SK-N-SH treated with all-trans-retinoic acid at 6 μM for 48 hours (cell line): ENCODE measurements at regions not wholly inside any gene's neighbourhood (a gene's known extent, or its start where the extent isn't known, plus 50 kb on each side); places are given as distances from the start of the nearest gene placed in this dataset.

Experiments
- ATAC-seq: fragments of 200-7000 bp; cut with Tn5 transposase; 3 replicates; pipeline ENCODE4 v1.9.1; 2020; ENCODE audit warnings: mild to moderate bottlenecking, moderate library complexity
- ARNTL ChIP-seq: fragments of 450-650 bp; formaldehyde crosslinking; IDR thresholded peaks from 2 replicates; pipeline ENCODE4 v1.5.0; 2020; ENCODE audit warnings: low read depth, mild to moderate bottlenecking, moderate library complexity, borderline replicate concordance
- BACH2 ChIP-seq: fragments of 250-450 bp; sonication (Bioruptor Pico); IDR thresholded peaks from 2 replicates; pipeline ENCODE4 v1.9.0; 2021; ENCODE audit warnings: mild to moderate bottlenecking, borderline replicate concordance
- ESRRG ChIP-seq: fragments of 250-450 bp; sonication (Bioruptor Pico); IDR thresholded peaks from 2 replicates; pipeline ENCODE4 v1.6.1; 2021; ENCODE audit warnings: mild to moderate bottlenecking
- GLIS3 ChIP-seq: fragments of 250-450 bp; sonication (Bioruptor Pico); IDR thresholded peaks from 2 replicates; pipeline ENCODE4 v1.5.0; 2020; ENCODE audit warnings: mild to moderate bottlenecking, moderate library complexity
- ISL1 ChIP-seq: fragments of 250-450 bp; sonication (Bioruptor Pico); IDR thresholded peaks from 2 replicates; pipeline ENCODE4 v2.1.2; 2022; ENCODE audit warnings: mild to moderate bottlenecking, moderate library complexity
- OSR1 ChIP-seq: fragments of 250-450 bp; sonication (Bioruptor Pico); IDR thresholded peaks from 2 replicates; pipeline ENCODE4 v1.8.0; 2022; ENCODE audit warnings: moderate library complexity, mild to moderate bottlenecking, inconsistent platforms
- PPARA ChIP-seq: fragments of 250-450 bp; sonication (Bioruptor Pico); IDR thresholded peaks from 2 replicates; pipeline ENCODE4 v1.5.0; 2020; ENCODE audit warnings: mild to moderate bottlenecking, borderline replicate concordance
- RARB ChIP-seq: fragments of 250-450 bp; sonication (Bioruptor Pico); IDR thresholded peaks from 2 replicates; pipeline ENCODE4 v1.8.0; 2021; ENCODE audit warnings: mild to moderate bottlenecking, moderate library complexity
- SNAI2 ChIP-seq: fragments of 250-450 bp; sonication (Bioruptor Pico); IDR thresholded peaks from 2 replicates; pipeline ENCODE4 v1.5.0; 2020; ENCODE audit warnings: mild to moderate bottlenecking, moderate library complexity
- TCF4 ChIP-seq: fragments of 250-450 bp; sonication (Bioruptor Pico); IDR thresholded peaks from 2 replicates; pipeline ENCODE4 v1.8.0; 2021; ENCODE audit warnings: mild to moderate bottlenecking, moderate library complexity, borderline replicate concordance
- ZC3H10 ChIP-seq: fragments of 250-450 bp; sonication (Bioruptor Pico); IDR thresholded peaks from 2 replicates; pipeline ENCODE4 v1.5.1; 2021; ENCODE audit warnings: mild to moderate bottlenecking, moderate library complexity
- ZFP3 ChIP-seq: fragments of 250-450 bp; sonication (Bioruptor Pico); IDR thresholded peaks from 2 replicates; pipeline ENCODE4 v1.5.0; 2020; ENCODE audit warnings: mild to moderate bottlenecking, moderate library complexity
- ZFP30 ChIP-seq: fragments of 450-650 bp; formaldehyde crosslinking; IDR thresholded peaks from 2 replicates; pipeline ENCODE4 v1.5.0; 2022; ENCODE audit warnings: mild to moderate bottlenecking, moderate library complexity
- ZNF70 ChIP-seq: fragments of 450-650 bp; formaldehyde crosslinking; IDR thresholded peaks from 2 replicates; pipeline ENCODE4 v1.5.0; 2020; ENCODE audit warnings: mild to moderate bottlenecking, moderate library complexity
- ZNF8 ChIP-seq: fragments of 450-650 bp; formaldehyde crosslinking; IDR thresholded peaks from 2 replicates; pipeline ENCODE4 v1.5.0; 2020; ENCODE audit warnings: mild to moderate bottlenecking, moderate library complexity
- TF ChIP-seq, protein P1 (sequence below): fragments of 250-450 bp; sonication (Bioruptor Pico); IDR thresholded peaks from 2 replicates; pipeline ENCODE4 v1.5.1; 2021; ENCODE audit warnings: mild to moderate bottlenecking, moderate library complexity
- TF ChIP-seq, protein P2 (sequence below): fragments of 250-450 bp; sonication (Bioruptor Pico); IDR thresholded peaks from 2 replicates; pipeline ENCODE4 v1.5.1; 2020; ENCODE audit warnings: low read depth, mild to moderate bottlenecking, moderate library complexity
- TF ChIP-seq, protein P3 (sequence below): fragments of 250-450 bp; sonication (Bioruptor Pico); IDR thresholded peaks from 2 replicates; pipeline ENCODE4 v1.8.0; 2021; ENCODE audit warnings: low read depth, mild to moderate bottlenecking, moderate library complexity, borderline replicate concordance
- TF ChIP-seq, protein P4 (sequence below): fragments of 250-450 bp; sonication (Bioruptor Pico); IDR thresholded peaks from 2 replicates; pipeline ENCODE4 v1.8.0; 2020; ENCODE audit warnings: mild to moderate bottlenecking, moderate library complexity, borderline replicate concordance
- TF ChIP-seq, protein P5 (sequence below): fragments of 250-450 bp; sonication (Bioruptor Pico); IDR thresholded peaks from 2 replicates; pipeline ENCODE4 v1.5.0; 2020; ENCODE audit warnings: mild to moderate bottlenecking, moderate library complexity

DNA sequence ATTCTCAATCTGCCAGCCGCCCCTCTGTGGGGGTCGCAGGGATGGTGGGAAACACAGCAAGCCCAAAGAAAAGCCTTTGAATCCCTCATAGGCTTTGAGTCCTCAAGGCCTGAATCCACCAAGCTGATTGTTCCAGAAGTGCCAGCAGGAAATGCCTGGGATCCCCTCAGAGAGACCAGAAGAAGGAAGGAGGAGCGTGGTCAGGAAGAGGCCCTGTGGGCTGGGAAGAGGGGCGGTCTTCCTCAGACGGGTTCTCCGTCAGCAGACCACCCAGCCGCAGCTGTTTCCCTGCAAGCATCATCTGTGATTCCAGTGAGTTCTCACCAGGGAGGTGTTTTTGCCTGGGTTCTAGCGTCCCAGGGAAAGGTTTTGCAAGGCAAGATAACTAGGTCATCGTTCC lies 190.0 kb upstream of the KLF6 start:
- no peak for ATAC-seq
- no peak for TF ChIP-seq ZFP30 (CRISPR knock-in tag)
- TF ChIP-seq, protein P1, sequence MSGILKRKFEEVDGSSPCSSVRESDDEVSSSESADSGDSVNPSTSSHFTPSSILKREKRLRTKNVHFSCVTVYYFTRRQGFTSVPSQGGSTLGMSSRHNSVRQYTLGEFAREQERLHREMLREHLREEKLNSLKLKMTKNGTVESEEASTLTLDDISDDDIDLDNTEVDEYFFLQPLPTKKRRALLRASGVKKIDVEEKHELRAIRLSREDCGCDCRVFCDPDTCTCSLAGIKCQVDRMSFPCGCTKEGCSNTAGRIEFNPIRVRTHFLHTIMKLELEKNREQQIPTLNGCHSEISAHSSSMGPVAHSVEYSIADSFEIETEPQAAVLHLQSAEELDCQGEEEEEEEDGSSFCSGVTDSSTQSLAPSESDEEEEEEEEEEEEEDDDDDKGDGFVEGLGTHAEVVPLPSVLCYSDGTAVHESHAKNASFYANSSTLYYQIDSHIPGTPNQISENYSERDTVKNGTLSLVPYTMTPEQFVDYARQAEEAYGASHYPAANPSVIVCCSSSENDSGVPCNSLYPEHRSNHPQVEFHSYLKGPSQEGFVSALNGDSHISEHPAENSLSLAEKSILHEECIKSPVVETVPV (CRISPR knock-in tag): no peak
- TF ChIP-seq ESRRG (CRISPR knock-in tag): no peak
- TF ChIP-seq ARNTL (CRISPR knock-in tag): no peak

DNA sequence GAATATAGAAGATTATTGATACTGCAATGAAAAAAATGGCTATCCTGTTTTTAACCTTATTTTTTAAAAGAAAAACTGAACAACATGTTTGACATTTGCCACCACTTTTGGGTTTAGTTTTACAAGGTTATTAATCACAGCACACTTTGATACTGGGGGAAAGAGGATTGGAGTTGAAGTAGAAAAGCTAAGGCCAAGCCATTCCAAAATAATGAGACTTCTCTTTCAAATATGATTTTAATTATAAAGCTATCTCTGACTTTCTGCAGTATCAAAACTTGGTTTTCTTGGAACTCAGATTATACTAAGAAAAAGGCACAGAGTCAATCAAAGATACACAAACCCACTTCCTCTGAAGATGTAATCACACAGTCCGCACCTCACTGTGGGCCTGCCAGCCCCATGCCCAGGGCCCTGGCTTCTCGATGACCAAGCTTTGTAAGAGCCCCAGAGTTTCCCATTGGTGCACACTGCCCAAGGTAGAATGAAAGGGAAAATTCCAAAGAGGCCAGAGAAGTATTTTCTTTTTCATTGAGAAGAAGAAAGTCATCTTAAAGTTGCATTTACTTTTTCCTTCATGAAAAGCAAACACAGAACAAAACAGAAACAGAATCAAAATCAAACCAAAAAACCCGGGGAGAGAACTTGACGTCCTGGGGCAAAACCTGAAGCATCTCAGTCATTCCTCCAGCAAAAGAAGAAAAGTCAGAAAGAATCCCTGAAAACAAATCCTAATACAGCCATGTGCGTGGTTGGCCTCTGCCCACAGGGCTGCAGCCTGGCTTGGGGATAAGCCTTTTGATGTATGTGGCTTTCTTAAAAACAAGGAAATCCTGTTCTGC lies 187.7 kb upstream of the KLF6 start:
- ATAC-seq: no peak
- TF ChIP-seq RARB: no peak
- no peak for TF ChIP-seq BACH2 (CRISPR knock-in tag)

DNA sequence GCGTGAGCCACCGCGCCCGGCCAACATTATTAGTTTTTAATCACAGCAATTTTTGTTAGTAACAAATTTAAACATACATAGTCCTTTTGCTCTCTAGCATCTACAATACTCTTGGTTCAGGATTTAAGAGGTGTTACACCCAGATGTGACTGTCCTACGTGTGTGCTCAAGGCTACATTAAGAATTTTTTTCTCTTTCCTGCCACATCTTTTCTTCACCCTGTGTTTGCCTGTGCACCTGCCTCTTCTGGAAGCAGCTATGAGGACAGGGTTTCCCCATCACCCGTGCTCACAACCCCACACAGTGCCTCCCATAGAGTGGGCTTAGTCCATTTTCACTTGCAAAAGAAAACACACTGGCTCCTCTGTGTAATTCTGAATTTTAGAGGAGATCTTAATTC lies 186.7 kb upstream of the KLF6 start:
- no peak for TF ChIP-seq ZNF8
- TF ChIP-seq ZC3H10 (CRISPR knock-in tag): no peak
- TF ChIP-seq, protein P2, sequence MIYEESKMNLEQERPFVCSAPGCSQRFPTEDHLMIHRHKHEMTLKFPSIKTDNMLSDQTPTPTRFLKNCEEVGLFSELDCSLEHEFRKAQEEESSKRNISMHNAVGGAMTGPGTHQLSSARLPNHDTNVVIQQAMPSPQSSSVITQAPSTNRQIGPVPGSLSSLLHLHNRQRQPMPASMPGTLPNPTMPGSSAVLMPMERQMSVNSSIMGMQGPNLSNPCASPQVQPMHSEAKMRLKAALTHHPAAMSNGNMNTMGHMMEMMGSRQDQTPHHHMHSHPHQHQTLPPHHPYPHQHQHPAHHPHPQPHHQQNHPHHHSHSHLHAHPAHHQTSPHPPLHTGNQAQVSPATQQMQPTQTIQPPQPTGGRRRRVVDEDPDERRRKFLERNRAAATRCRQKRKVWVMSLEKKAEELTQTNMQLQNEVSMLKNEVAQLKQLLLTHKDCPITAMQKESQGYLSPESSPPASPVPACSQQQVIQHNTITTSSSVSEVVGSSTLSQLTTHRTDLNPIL (CRISPR knock-in tag): no peak
- TF ChIP-seq ZFP3 (CRISPR knock-in tag): no peak
- TF ChIP-seq, protein P1 (CRISPR knock-in tag): no peak
- TF ChIP-seq ZNF70 (CRISPR knock-in tag): no peak
- no peak for TF ChIP-seq ARNTL (CRISPR knock-in tag)
- TF ChIP-seq OSR1 (CRISPR knock-in tag): no peak
- no peak for TF ChIP-seq SNAI2 (CRISPR knock-in tag)
- TF ChIP-seq ESRRG (CRISPR knock-in tag): no peak
- TF ChIP-seq TCF4: no peak
- TF ChIP-seq, protein P3, sequence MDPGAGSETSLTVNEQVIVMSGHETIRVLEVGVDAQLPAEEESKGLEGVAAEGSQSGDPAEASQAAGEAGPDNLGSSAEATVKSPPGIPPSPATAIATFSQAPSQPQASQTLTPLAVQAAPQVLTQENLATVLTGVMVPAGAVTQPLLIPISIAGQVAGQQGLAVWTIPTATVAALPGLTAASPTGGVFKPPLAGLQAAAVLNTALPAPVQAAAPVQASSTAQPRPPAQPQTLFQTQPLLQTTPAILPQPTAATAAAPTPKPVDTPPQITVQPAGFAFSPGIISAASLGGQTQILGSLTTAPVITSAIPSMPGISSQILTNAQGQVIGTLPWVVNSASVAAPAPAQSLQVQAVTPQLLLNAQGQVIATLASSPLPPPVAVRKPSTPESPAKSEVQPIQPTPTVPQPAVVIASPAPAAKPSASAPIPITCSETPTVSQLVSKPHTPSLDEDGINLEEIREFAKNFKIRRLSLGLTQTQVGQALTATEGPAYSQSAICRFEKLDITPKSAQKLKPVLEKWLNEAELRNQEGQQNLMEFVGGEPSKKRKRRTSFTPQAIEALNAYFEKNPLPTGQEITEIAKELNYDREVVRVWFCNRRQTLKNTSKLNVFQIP: no peak
- TF ChIP-seq, protein P4, sequence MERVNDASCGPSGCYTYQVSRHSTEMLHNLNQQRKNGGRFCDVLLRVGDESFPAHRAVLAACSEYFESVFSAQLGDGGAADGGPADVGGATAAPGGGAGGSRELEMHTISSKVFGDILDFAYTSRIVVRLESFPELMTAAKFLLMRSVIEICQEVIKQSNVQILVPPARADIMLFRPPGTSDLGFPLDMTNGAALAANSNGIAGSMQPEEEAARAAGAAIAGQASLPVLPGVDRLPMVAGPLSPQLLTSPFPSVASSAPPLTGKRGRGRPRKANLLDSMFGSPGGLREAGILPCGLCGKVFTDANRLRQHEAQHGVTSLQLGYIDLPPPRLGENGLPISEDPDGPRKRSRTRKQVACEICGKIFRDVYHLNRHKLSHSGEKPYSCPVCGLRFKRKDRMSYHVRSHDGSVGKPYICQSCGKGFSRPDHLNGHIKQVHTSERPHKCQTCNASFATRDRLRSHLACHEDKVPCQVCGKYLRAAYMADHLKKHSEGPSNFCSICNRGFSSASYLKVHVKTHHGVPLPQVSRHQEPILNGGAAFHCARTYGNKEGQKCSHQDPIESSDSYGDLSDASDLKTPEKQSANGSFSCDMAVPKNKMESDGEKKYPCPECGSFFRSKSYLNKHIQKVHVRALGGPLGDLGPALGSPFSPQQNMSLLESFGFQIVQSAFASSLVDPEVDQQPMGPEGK (CRISPR knock-in tag): no peak
- TF ChIP-seq ISL1 (CRISPR knock-in tag): no peak
- no peak for TF ChIP-seq GLIS3 (CRISPR knock-in tag)
- TF ChIP-seq BACH2 (CRISPR knock-in tag): no peak
- no peak for TF ChIP-seq PPARA (CRISPR knock-in tag)
- TF ChIP-seq RARB: no peak

DNA sequence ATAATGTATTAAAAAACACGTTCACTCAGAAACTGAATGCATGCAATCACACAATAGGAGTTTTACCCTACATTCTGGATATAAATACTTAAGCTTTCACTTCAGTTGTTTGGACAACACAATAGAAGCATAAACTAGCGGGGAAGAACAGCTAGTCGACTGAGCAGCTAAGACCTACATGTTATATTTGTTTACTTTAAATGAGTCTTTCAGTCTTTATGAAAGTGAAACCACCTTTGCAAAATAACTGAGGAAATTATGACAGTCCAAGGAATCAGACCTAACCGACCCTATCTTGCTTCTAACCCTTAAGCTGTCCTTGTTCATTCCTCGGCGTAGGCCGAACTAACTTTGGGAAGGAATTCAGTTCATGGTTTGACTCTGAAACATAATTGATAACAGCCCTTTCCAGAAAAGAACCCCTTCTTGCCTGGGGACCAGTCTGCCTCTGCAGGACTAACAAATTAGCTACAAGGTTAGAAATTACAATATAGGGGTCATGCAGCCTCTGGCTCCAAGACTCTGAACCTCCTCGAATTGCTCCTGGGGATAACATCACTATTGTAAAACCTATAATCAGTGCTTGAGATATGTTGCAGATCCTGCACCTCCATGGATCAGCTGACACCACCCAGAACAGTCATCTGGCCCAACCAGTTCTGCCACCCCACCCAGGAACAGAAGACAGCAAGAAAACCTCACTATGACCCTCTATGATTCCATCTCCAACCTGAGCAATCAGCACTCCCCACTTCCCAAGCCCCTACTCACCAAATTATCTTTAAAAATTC lies 185.1 kb upstream of the KLF6 start:
- no peak for ATAC-seq

More for the DNA sequence above, 186.7 kb upstream of the KLF6 start:
- ATAC-seq: no peak

More for the DNA sequence above, 185.1 kb upstream of the KLF6 start:
- TF ChIP-seq, protein P5, sequence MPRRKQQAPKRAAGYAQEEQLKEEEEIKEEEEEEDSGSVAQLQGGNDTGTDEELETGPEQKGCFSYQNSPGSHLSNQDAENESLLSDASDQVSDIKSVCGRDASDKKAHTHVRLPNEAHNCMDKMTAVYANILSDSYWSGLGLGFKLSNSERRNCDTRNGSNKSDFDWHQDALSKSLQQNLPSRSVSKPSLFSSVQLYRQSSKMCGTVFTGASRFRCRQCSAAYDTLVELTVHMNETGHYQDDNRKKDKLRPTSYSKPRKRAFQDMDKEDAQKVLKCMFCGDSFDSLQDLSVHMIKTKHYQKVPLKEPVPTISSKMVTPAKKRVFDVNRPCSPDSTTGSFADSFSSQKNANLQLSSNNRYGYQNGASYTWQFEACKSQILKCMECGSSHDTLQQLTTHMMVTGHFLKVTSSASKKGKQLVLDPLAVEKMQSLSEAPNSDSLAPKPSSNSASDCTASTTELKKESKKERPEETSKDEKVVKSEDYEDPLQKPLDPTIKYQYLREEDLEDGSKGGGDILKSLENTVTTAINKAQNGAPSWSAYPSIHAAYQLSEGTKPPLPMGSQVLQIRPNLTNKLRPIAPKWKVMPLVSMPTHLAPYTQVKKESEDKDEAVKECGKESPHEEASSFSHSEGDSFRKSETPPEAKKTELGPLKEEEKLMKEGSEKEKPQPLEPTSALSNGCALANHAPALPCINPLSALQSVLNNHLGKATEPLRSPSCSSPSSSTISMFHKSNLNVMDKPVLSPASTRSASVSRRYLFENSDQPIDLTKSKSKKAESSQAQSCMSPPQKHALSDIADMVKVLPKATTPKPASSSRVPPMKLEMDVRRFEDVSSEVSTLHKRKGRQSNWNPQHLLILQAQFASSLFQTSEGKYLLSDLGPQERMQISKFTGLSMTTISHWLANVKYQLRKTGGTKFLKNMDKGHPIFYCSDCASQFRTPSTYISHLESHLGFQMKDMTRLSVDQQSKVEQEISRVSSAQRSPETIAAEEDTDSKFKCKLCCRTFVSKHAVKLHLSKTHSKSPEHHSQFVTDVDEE (CRISPR knock-in tag): no peak
- no peak for TF ChIP-seq ARNTL (CRISPR knock-in tag)
